ENCODE measurements at regions not wholly inside any gene's neighbourhood (a gene's known extent, or its start where the extent isn't known, plus 50 kb on each side); places are given as distances from the start of the nearest gene placed in this dataset.
A peak's percentile ranks its signal among the peaks of the same experiment; 100 is the strongest.

- Mint-ChIP-seq H3K4me3 (no peak overlapping the region), H3K27ac (peak overlapping the region; percentile 74), H3K4me1 (peaks cover 27% of the 10 kb centered on the region), H3K27me3 (no peaks in the 10 kb centered on the region), H3K9me3 (no peaks in the 10 kb centered on the region), H3K36me3 (ENCODE audit: low read depth) (no peaks in the 10 kb centered on the region)
- ChIA-PET CTCF (interaction anchor here (1.1 to 3.5 kb wide), 8 partner anchors 37 to 258 kb away, joined by 3 to 23 read pairs (median 6); partner anchors contain the start of gene IVNS1ABP), POLR2A (interaction anchor here (0.6 to 3.9 kb wide), 6 partner anchors 37 to 324 kb away, joined by 3 to 43 read pairs (median 4); partner anchors contain the start of gene IVNS1ABP)
- no peak for TF ChIP-seq CTCF (IDR thresholded peaks at IDR 0.05)
- no peak for DNase-seq
- intact Hi-C loops (cut with micrococcal nuclease), result no loop called here
- no peak for ATAC-seq (ENCODE audit: low read depth)
These were observed 175.0 kb upstream of the HMCN1 start for GRCh38 chr1:185559151-185559550.

GRCh38 chr1:185556561-185556960, 177.6 kb upstream of the HMCN1 start:
- Mint-ChIP-seq H3K27me3 (no peaks in the 10 kb centered on the region), H3K36me3 (ENCODE audit: low read depth) (no peaks in the 10 kb centered on the region), H3K4me1 (peaks cover 23% of the 10 kb centered on the region), H3K4me3 (no peak overlapping the region), H3K9me3 (peaks cover 3% of the 10 kb centered on the region), H3K27ac (no peak overlapping the region)
- intact Hi-C loops (cut with micrococcal nuclease), result no loop called here
- no peak for DNase-seq
- POLR2A ChIA-PET, result no interaction called here
- TF ChIP-seq CTCF (IDR thresholded peaks at IDR 0.05), result no peak
- CTCF ChIA-PET, result no interaction called here
- no peak for ATAC-seq (ENCODE audit: low read depth)

- POLR2A ChIA-PET, result interaction anchor here (0.6 kb wide), 1 partner anchor 191 kb away, joined by 3 read pairs; no protein-coding TSS in a partner anchor
- no peak for TF ChIP-seq CTCF (IDR thresholded peaks at IDR 0.05)
- H3K36me3 Mint-ChIP-seq (ENCODE audit: low read depth), result no peaks in the 10 kb centered on the region
- no peak overlapping the region for H3K27ac Mint-ChIP-seq
- H3K9me3 Mint-ChIP-seq, result peaks cover 3% of the 10 kb centered on the region
- no peak for DNase-seq
- ATAC-seq (ENCODE audit: low read depth), result no peak
- H3K4me3 Mint-ChIP-seq, result no peak overlapping the region
- H3K27me3 Mint-ChIP-seq, result no peaks in the 10 kb centered on the region
- H3K4me1 Mint-ChIP-seq, result peaks cover 15% of the 10 kb centered on the region
- CTCF ChIA-PET, result interaction anchor here (0.5 kb wide), 1 partner anchor 55 kb away, joined by 3 read pairs; no protein-coding TSS in a partner anchor
- intact Hi-C loops (cut with micrococcal nuclease), result no loop called here
These were observed 178.4 kb upstream of the HMCN1 start for GRCh38 chr1:185555743-185556142.

- intact Hi-C loops (cut with micrococcal nuclease), result no loop called here
- Mint-ChIP-seq H3K36me3 (ENCODE audit: low read depth) (no peaks in the 10 kb centered on the region), H3K27me3 (no peaks in the 10 kb centered on the region), H3K4me1 (no peaks in the 10 kb centered on the region), H3K4me3 (no peak overlapping the region), H3K27ac (no peak overlapping the region), H3K9me3 (peaks cover 7% of the 10 kb centered on the region)
- DNase-seq (no peak), ATAC-seq (ENCODE audit: low read depth) (no peak)
- TF ChIP-seq CTCF (IDR thresholded peaks at IDR 0.05), result no peak
- ChIA-PET POLR2A (no interaction called here), CTCF (no interaction called here)
These were observed 183.2 kb upstream of the HMCN1 start for GRCh38 chr1:185551008-185551407.

GRCh38 chr1:185549906-185550305, 184.3 kb upstream of the HMCN1 start:
- POLR2A ChIA-PET, result no interaction called here
- no peak for ATAC-seq (ENCODE audit: low read depth)
- intact Hi-C loops (cut with micrococcal nuclease), result no loop called here

More at GRCh38 chr1:185549906-185550305, 184.3 kb upstream of the HMCN1 start:
- Mint-ChIP-seq H3K36me3 (ENCODE audit: low read depth) (no peaks in the 10 kb centered on the region), H3K4me3 (no peak overlapping the region), H3K9me3 (peaks cover 7% of the 10 kb centered on the region), H3K4me1 (no peaks in the 10 kb centered on the region), H3K27me3 (no peaks in the 10 kb centered on the region), H3K27ac (no peak overlapping the region)
- CTCF ChIA-PET, result no interaction called here
- no peak for TF ChIP-seq CTCF (IDR thresholded peaks at IDR 0.05)
- no peak for DNase-seq

All from activated B cell treated with CpG ODN at 0.5 μM for 24 hours (primary cell).